SK-N-MC (cell line): ENCODE measurements at regions not wholly inside any gene's neighbourhood (a gene's known extent, or its start where the extent isn't known, plus 50 kb on each side); places are given as distances from the start of the nearest gene placed in this dataset.

Experiments used
- EZH2 ChIP-seq: fragments of 200-600 bp; sonication (generic); IDR thresholded peaks from one replicate; pipeline ENCODE4 v1.6.1; 2017; ENCODE audit warnings: antibody characterized with exemption
- FOXP2 ChIP-seq: optimal IDR thresholded peaks from 2 replicates; pipeline ENCODE3; 2011; ENCODE audit warnings: mild to moderate bottlenecking, moderate library complexity; ENCODE audit not compliant: insufficient read depth; ENCODE audit errors: extremely low read length, control extremely low read depth
- POLR2AphosphoS5 ChIP-seq: IDR thresholded peaks from 2 replicates; pipeline ENCODE4 v1.6.1; 2012; ENCODE audit warnings: mild to moderate bottlenecking, low read depth, low read length, borderline replicate concordance

- TF ChIP-seq FOXP2 (no peak), POLR2AphosphoS5 (no peak), EZH2 (no peak)
Measured at GRCh38 chr3:127088511-127089351, 104.2 kb upstream of the PRR23E start.
